Uterus (tissue), 2 donors: ENCODE measurements at regions not wholly inside any gene's neighbourhood (a gene's known extent, or its start where the extent isn't known, plus 50 kb on each side); places are given as distances from the start of the nearest gene placed in this dataset.

Experiments
- CTCF ChIP-seq, 4 experiments: fragments of 200-600 bp in 2 of 4; fragments of 450-650 bp in 2 of 4; sonication (generic) in 2 of 4; IDR thresholded peaks; one replicate each; pipeline ENCODE4 v1.5.1; 2016 to 2019; ENCODE audit warnings: antibody characterized with exemption in 4 of 4, mild to moderate bottlenecking in 2 of 4, moderate library complexity in 1 of 4
- POLR2A ChIP-seq, 2 donors: fragments of 450-650 bp; IDR thresholded peaks; one replicate each; pipeline ENCODE4 v1.6.1; 2016; ENCODE audit warnings: antibody characterized with exemption in 2 of 2, mild to moderate bottlenecking in 1 of 2, moderate library complexity in 1 of 2

GRCh38 chr20:50347284-50348063 is 156.8 kb downstream of the CEBPB start:
- TF ChIP-seq CTCF (IDR thresholded peaks at IDR 0.05) (no peak), POLR2A (IDR thresholded peaks at IDR 0.05) (no peak)
